ENCODE measurements at regions not wholly inside any gene's neighbourhood (a gene's known extent, or its start where the extent isn't known, plus 50 kb on each side); places are given as distances from the start of the nearest gene placed in this dataset.

DNA sequence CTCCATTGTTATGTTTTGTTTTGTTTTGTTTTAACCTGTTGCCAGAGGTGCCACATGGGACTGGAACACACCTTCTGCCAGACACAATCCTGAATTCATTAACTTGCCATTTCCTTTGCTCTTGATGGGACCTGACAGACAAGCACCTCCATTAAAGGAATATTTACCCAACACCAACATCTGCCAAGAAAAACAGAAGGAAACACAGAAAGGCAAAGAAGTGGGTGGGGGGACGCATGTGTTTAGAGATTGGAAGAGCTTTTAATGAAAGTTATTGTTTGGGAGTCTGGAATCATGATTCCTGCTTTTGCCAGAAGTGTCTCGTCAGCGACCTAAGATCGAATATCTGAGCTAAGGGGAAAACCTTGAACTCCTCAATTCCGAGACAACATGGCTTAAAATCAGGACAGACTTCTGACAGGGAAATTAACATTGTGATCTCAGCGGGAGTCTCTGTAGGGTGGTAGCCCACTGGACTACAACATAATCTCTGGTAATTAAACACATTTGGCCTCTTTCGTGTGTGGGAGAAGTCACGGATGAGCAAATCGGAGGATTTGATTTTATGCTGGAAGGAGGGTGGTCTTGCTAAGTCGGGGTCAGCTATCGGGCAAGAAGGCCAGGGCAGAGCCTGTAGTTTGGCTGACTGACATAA, 210.4 kb upstream of the FAR2 start:
- no peak for DNase-seq (ENCODE audit: low read depth)

DNA sequence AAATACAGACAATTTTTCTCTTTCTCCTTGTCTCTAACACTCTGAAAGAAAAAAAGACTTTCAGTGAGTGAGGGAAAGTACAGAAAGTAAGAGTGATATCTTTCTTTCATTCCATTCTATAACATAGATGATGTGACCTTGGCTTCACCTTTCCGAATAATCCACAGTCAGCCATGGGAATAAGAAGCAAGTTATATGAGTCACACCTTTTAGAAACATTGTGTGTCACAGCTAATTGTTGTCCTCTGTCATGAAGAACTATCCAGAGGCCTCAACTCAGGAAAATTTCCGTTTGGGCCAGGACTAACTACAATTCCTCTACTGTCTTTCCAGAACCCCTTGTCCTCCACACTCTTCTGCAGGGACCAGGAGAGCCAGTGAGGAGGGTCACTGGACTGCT, 209.7 kb upstream of the FAR2 start:
- no peak for DNase-seq (ENCODE audit: low read depth)

DNA sequence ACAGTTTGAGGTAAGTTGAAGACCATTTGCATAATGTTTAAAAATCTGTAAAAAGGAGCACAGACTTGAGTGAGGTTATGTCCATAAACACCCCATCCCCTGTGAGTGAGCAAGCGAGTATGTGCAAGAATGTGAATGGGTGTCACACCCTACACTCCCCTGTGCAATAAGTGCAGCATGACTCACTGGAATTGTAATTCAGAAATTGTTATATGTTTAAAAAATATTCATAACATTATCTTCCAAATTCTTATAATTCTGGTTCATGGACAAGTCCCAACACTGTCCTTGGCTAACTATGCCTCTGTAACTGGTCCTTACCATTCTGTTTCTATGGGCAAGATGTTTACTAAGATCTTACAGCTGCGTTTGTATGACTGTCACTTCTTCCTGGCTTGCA, 207.8 kb upstream of the FAR2 start:
- no peak for DNase-seq (ENCODE audit: low read depth)

DNA sequence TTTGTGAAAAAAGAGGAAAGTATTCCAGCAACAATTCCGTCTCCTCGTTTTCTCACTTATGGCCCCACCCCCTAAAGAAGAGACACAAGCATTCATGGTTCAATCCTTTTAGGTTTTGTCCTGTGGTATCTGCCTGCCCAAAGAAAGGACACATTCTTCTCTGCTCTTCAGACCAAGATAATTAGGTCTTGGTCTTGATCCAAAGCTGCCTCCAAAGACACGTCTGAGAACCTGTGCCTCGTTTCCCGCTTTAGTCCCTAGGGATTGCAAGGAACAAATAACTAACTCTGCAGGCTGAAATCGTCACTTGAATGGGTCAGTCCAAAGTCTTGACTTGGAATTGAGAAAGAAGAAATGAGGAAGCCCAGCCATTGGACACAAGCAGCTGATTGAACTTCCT, 202.7 kb upstream of the FAR2 start:
- DNase-seq (ENCODE audit: low read depth) = no peak

DNA sequence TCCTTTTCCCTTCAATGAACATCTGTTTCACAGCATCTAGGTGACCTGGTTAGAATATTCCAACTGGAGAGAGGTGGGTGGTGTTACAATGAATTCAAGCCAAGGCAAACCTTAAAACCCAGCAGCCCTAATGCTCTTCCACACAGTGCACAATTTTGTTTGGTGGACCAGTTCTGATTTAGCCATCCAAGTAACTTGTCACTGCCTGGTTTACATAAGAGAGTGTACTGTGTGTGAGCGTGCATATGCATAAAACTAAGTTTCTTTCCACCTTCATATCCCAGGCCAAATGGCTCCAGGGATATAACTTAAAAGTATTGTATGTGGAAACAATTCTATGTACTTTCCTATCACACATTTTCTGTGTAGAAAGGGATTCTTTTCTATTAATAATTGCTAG, 200.4 kb upstream of the FAR2 start:
- no peak for DNase-seq (ENCODE audit: low read depth)

DNA sequence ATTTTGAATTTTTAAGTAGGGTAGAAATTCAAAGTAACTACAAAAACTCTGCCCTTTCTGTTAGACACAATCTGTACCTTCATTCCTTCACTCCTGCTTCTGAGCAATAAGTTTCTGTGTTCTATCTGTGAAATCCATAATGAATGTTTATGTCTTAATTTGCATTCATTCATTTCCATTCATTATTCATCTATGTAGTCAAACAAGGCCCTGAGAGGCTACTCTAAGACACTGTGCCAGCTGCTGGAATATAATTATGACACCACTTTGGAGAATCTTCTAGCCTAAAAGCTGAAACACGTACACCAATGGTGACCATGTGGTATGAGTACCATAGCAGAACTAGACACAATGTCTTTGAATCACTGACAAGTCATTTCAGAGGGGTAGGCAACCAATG, 199.9 kb upstream of the FAR2 start:
- no peak for DNase-seq (ENCODE audit: low read depth)

DNA sequence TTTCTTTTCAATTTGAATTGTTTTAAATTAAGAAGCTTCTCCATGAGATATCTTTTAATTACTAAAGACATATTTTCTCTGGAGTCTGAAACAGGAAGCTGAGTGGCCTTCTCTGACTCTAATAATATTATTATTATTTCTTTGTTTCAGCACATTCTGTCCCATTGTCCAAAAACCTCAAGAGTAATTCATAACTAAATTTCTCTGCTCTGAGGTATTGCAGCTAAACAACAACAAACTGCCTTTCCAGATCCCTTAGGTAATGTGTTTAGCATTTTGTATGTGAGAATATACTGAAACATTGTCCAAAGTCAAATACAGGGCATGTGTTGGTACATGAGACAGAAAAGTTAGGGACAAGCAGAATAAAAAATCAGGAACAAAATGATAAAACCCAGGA, 199.0 kb upstream of the FAR2 start:
- DNase-seq (ENCODE audit: low read depth) = no peak

DNA sequence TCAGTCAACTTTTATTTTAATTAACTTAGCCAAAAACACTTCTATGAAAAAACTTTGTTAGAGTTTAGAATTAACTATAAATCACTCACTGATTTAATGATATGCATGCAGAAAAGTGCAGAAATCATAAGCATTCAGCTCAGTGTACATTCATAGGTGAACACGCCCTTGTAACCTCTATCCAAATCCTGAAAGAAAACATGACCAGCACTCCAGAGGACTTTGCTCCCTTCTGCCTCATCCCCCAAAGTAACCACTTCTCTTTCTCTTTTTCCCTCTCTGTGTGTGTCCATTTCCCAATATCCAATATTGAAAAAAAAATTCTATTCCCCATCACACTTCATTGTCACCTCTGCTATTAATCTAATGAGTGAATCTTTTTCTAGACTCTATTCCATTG, 197.1 kb upstream of the FAR2 start:
- DNase-seq (ENCODE audit: low read depth) = no peak

DNA sequence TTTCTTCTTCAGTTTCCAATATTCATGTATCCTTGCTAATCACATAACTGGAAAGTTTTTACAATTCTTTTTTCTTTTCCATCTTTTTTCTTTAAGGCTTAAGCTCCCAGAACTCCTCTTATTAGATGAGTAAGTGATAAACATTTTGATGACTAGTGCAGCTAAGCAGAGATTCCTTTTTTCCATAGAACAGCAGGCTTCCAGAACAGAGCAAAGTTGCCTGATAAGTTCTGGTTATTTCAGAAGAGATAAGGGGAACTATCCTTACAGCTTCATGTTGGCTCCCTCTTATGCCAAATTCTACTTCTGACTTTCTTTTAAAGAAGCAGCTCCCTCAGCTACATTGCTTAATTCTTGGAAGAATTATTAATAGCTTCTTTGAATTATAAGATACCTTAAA, 194.7 kb upstream of the FAR2 start:
- DNase-seq (ENCODE audit: low read depth) = no peak

DNA sequence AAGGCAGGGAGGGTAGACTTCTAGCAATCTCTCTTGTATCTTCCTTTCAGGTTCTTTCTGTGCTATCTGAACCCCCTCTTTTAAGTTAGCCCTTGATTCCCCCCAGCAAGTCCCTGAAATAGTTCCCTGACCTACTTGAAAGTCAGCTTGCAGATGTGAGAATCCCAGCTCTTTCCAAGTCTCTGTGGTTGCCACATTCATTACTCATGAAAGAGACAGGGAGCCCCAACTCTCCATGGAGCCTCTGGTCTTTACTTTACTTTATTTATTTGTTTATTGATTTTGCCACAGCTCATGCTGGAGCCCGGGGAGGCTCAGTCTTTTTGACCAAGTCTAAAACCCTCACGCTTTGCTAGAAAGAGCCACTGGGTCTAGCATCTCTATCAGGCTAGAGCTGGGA, 193.6 kb upstream of the FAR2 start:
- DNase-seq (ENCODE audit: low read depth) = no peak

DNA sequence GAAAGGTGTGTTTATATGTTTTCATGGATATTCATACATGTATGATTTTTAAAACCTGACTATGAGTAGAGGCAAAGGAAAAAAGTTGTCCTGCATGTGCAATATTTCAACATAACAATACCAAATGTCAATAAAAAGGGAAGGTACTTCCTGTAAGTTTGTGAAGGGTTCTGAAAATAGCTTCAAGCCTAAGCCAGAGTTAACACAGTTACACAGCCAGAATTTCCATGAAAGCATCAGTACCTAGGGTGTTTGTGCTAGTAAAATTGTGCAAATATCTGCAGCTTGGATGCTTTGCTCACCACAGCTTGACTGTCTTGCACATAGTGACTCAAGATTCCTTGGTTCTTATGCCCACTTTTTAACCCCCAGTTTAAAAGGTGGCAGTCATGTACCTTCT, 193.1 kb upstream of the FAR2 start:
- no peak for DNase-seq (ENCODE audit: low read depth)

DNA sequence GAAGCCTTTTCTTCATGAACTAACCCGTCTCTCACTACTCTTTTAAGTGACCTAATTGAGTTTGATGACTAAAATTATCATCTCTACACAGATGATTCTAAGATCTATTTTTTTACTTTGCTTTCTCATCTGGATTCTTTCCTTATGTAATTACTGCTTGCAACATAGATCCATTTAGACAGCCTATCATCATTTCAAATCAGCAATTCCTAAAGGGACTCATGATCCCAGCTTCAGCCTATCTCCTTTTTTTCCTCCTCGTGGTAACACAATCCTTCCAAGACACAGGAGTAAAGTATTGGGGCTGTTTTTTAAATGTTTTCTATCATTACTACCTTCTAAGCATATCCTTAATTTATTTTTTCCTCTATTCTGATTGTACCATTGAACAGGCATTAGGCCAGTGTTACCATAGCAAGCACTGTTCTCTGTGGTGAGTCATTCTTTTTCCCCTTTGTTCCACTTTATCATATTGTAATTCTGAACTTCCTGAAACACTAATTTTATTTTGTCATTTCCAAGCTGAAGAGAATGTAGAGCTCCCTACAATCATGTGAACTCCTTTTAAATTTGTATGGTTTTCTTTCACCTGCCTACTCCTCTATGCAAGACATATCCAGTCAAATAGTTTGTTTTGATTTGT, 190.4 kb upstream of the FAR2 start:
- DNase-seq (ENCODE audit: low read depth) = no peak

DNA sequence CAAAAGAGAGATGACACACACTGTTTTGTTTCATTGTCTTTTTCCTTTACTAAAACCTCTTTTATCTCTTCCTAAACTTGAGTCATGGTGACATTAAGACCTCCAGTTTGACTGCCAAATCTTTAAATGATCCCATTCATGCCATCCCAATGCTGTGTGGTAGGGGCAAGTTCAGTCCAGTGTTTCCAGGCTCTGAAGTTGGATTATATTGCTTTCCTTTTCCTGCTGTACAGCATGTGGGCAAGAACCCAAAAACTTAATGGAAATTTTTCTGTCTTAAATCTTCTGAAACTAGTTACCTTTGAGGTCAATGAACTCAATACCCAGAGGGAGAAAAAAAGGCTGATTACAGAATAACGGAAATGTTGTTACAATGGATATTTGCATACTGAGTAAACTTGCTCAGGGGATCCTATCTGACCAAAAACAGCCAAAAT, 187.1 kb upstream of the FAR2 start:
- no peak for DNase-seq (ENCODE audit: low read depth)

DNA sequence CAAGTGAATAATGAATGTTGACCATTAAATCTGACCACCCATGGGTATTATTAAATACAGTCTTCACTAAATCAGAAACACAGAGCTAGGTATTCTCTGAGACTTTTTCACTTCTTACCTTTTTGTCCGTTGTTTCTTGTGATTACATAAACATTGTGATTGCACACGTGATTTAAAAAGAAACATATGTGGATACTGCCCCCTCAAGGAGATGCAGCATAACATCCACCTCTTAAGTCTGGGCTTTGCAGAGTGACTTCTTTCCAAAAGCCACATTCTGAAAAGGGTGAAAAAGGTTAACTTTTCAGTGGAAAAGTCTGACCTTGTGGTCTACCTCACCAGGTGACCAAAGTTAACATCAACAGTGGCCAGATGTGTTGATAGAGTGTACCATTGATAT, 185.5 kb upstream of the FAR2 start:
- peak; percentile 18 for DNase-seq (ENCODE audit: low read depth)

DNA sequence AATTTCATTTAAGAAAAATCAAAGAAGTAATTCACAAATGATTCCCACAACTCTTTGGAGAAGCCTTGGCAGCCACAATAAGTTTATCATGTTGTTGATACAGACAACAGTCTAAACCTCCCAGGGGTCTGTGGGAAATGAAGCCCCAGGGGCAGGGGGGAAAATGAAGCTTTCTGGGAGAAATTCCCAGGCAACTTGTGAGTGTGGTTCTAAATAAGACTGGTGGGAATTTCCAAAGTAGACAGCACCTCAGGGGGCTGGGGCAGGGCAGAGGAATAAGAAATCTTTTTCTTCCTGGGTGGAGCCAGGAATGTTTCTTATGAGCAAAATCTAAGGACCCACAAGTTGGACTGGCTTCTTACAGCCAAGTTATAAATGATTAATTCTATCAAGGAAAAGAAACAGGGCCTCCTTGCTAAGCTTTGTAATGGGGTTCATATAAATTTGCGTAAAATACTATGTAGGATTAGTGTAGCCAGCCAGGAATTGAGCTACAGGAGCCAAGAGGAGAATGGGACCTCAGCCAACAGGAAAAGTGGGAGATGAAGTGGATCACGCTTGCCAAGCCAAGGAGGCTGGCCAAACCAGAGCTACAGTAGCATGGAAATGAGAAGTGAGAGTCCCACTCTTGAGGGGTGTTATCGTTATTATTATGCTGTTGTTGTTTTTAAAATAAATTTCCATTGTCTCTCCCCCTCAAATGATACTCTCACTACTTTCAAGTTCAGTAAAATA, 182.9 kb upstream of the FAR2 start:
- no peak for DNase-seq (ENCODE audit: low read depth)

DNA sequence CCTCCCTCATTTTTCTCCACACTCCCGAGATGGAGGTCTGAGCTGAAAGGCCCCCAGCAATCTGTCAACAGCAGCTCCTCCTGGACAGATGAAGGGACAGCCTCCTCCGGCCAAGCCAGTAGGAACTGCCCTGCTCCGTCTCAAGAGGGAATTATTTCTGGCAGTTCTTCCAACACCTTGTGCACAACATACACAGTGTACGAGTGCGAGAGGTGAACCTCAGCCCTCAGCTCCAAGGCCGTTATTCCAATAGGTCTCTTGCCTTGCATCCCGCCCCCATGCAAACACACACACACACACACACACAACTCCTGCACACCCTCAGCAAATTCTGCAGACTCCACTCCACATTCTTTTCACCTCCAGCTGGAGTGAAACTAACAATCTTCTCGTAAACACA, 181.7 kb upstream of the FAR2 start:
- no peak for DNase-seq (ENCODE audit: low read depth)

DNA sequence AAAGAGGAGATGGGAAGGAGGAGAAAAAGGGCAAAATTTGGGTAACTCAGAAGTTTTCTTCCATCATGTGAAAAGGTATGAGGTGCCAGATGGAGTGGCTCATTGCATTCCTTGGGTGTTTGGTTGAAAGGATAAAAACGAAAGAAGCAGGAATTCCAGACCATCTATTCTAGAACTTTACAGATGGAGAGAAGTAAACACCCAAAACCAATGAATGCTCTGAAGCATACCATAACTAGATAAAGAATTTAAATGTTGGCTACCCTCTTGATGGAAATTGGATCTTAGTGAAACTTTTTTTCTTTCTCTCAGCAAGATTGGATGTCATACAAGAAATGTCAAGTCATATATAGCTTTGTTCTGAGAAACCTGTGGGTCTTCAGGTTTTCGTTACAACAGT, 175.6 kb upstream of the FAR2 start:
- no peak for DNase-seq (ENCODE audit: low read depth)

DNA sequence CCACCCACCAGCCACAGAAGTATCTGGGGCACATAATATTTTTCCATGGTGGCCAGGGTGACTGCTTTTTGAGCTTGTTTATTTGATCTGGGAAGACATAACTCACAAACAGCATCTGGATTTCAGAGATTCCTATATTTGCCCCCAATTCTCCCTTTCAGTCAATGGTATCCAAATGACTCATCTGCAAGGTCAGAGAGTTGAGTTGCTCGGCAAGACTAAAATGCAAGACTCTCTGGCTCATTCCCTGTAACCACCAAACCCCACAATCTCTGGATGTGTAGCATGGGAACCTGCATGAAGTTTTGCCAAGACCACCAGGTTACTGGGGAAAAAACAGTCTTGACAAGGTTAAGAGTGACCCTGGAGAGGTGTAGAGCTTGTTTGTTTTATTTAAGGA, 174.9 kb upstream of the FAR2 start:
- DNase-seq (ENCODE audit: low read depth) = no peak

DNA sequence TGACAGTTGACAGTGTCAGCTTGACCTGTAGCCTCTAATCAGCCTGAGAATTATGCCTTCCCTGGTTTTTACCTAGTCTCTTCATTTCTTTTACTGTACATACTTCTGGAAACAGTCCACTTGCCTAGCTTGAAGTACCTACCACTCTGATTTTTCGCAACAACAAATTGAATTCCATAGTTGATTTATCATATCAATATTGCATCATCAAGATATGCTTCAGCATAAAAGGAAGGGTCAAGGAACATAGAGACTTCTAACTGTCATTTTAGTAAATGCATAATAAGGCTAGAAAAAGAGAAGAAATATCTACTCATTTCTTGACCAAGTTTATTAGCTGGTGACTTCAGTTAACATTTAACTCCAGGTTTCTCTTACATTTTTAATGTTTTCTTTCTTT, 174.2 kb upstream of the FAR2 start:
- no peak for DNase-seq (ENCODE audit: low read depth)

DNA sequence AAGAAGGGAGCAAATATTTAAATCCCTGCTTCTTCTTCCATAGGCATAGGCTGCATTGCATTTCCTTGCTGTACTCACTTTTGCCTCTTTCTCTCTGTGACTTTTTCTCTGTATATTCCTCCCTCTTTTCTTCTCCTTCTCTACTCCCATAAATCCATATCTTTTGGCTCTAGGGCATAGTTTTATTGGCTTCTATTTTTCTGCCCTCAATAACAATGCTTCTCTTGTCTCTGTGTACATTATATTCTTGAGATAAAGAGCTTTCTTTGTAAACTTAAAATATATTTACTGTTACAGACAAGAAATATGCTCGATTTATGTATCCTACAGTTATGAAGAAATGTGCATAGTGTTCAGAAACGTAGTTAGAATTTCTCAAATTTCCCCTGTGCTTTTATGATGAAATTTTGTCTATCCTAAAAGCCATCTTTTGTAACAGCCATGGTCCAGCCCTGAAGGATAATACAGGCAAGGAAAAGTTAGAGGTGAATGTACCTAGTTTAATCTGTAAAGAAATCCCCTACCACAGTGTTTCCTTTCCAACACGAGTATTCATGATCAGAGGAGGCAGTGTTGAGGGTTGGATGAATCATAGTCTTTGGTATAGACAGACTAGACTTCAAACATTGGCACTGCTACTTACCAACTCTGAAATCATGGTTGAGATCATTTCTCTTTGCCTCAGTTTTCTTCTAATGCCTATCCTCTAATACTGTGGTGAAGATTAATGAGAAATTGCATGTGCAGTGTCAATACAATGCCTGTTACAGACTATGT, 173.3 kb upstream of the FAR2 start:
- no peak for DNase-seq (ENCODE audit: low read depth)

DNA sequence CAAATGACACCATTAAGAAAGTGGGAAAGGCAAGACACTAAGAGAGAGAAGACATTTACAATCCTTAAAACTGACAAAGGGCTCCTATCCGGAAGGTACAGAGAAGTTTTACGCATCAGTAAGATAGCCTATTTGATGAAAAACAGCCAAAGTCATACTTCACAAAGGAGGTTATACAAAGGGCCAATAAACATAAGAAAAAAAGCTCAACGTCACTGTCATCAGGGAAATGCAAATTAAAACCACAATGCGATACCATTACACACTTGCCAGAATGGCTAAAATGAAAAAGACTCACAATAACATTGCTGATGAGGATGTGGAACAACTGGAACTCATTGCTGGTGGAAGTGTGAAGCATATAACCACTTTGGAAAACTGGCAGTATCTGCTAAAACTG, 168.6 kb upstream of the FAR2 start:
- DNase-seq (ENCODE audit: low read depth) = no peak

DNA sequence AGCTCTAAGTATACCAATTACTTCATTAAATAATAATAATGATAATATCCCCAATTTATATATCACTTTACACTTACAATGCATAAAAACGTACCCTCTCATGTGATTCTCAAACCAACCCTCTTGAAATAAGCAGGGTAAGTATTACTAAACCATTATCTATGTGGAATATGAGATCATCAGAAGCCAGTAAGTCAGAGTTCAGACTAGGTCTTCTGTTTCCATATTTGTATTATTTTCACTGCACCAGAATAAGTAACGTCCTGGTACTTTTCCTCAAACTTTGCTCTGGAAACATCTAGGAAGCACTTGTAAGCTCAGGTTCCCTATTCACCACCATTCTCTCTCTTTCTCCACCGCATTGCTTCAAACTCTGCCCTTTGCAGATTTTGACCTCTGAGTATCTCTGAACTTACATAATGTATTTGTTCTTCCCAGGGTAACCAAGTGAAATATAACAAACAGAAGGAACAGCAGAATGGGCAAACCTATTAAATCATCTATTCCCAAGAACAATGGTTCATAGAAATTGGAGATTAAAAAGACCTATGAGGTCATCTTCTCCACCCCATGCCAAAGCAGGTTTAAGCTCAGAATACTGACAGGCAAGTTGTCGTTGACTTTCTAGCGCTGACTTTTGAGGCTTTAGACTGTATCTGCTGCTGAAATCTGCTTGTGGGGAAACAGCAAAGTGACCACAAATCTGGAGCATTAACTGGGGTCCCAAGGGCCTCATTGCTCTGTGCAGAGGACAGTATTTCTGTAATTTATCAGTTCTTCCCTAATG, 161.3 kb upstream of the FAR2 start:
- no peak for DNase-seq (ENCODE audit: low read depth)

Data from ELR (cell line).